HAP-1 (cell line): ENCODE measurements at regions not wholly inside any gene's neighbourhood (a gene's known extent, or its start where the extent isn't known, plus 50 kb on each side); places are given as distances from the start of the nearest gene placed in this dataset.

ENCODE experiments used
- DNase-seq, 2 experiments: peaks; one replicate each; pipeline ENCODE4 v3.0.0-alpha.2; 2016 to 2020; ENCODE audit warnings: low spot score in 2 of 2
- H3K27me3 ChIP-seq: fragments of 250-450 bp; sonication (Bioruptor Pico); 2 replicates; pipeline ENCODE4 v1.5.1; 2020; ENCODE audit warnings: low read depth, mild to moderate bottlenecking, moderate library complexity
- H3K36me3 ChIP-seq: fragments of 250-450 bp; sonication (Bioruptor Pico); replicated peaks from 2 replicates; pipeline ENCODE4 v1.5.1; 2020; ENCODE audit warnings: mild to moderate bottlenecking
- H3K4me1 ChIP-seq: fragments of 250-450 bp; sonication (Bioruptor Pico); 2 replicates; pipeline ENCODE4 v1.5.1; 2020; ENCODE audit warnings: mild to moderate bottlenecking
- H3K4me3 ChIP-seq: fragments of 250-450 bp; sonication (Bioruptor Pico); 2 replicates; pipeline ENCODE4 v1.5.1; 2020; ENCODE audit warnings: mild to moderate bottlenecking, moderate library complexity
- H3K9me3 ChIP-seq: fragments of 250-450 bp; sonication (Bioruptor Pico); 2 replicates; pipeline ENCODE4 v1.5.1; 2020; ENCODE audit warnings: mild to moderate bottlenecking, moderate library complexity
- in situ Hi-C: fragments of 300-500 bp; cut with MboI; formaldehyde crosslinking; loops from 3 replicates; pipeline ENCODE4 v1.14.3; 2020; ENCODE audit warnings: low sequenced_read_pairs, inconsistent platforms, mixed read lengths

GRCh38 chr9:107756091-107756490 lies 266.5 kb upstream of the KLF4 start:
- H3K9me3 ChIP-seq = no peaks in the 10 kb centered on the region
- H3K36me3 ChIP-seq = no peaks in the 10 kb centered on the region
- DNase-seq = no peak
- in situ Hi-C loops = no loop called here
- H3K4me3 ChIP-seq = no peak overlapping the region
- H3K4me1 ChIP-seq = no peaks in the 10 kb centered on the region
- H3K27me3 ChIP-seq = no peaks in the 10 kb centered on the region

DNA sequence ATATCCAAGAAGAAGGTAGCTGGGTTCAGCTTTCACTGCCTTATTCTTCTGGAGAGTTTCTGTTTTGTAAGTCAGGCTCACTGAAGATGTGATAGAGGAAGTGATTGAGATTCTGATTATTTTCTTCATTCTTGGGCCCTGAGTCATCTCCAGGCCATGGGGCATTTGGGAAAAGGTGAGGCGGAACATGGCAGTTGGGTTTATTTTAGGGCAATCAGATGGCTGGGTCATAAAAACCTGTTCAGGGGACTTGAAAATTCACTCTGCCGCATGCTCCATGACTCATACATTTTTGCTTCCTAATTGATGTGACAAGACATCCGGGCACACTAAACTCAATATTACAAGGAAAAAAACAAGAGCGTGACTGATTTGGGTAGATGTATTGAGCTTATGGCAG lies 265.7 kb upstream of the KLF4 start:
- in situ Hi-C loops = no loop called here
- no peaks in the 10 kb centered on the region for H3K36me3 ChIP-seq
- no peak overlapping the region for H3K4me3 ChIP-seq
- no peaks in the 10 kb centered on the region for H3K9me3 ChIP-seq
- H3K4me1 ChIP-seq = no peaks in the 10 kb centered on the region; the same call in 1 of the 2 replicates
- no peak for DNase-seq
- no peaks in the 10 kb centered on the region for H3K27me3 ChIP-seq

- in situ Hi-C loops = no loop called here
- H3K4me3 ChIP-seq = no peak overlapping the region
- no peak for DNase-seq
- peaks cover 8% of the 10 kb centered on the region for H3K4me1 ChIP-seq
- H3K27me3 ChIP-seq = no peaks in the 10 kb centered on the region
- no peaks in the 10 kb centered on the region for H3K9me3 ChIP-seq
- no peaks in the 10 kb centered on the region for H3K36me3 ChIP-seq
Observed at GRCh38 chr9:107751567-107752210, 262.1 kb upstream of the KLF4 start.

DNA sequence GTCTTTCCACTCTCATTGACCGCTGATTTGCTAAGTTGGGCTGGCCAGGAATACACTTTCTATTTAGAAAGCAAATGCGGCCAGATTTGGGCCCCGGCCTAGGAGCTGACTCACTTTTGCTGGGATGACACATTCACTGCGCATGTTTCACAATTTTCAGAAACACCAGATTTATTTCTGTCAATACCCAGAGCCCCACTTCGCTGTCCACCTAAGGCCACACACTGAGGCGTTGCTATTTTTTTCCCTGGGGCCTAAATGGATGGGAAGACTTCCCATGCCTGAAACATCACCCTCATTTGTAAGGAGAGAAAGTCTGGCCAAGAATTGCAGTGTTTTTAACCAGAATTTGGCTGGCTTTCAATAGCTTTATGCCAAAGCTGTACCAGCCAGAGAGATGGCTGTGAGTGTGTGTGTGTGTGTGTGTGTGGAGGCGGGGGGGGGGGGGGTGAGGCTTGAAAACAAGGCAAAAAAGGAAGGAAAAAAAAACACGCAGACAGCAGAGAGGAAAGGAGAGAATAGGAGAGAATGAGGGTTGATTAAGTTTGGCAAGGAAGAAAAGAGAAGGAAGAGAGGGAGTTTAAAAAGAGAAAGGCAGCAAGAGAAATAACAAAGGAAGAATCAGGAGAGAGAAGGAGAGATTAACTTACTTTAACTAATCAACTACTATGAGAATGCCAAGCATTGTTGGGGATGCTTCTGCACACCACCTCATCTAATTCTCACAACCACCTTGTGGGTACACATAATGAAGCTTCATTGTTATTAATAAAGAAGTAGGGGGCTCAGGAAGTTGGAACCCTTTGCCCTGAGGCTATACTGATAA lies 261.4 kb upstream of the KLF4 start:
- H3K4me1 ChIP-seq = peaks cover 8% of the 10 kb centered on the region
- no peak for DNase-seq
- H3K4me3 ChIP-seq = no peak overlapping the region
- H3K36me3 ChIP-seq = no peaks in the 10 kb centered on the region
- in situ Hi-C loops = no loop called here
- H3K27me3 ChIP-seq = no peaks in the 10 kb centered on the region
- H3K9me3 ChIP-seq = no peaks in the 10 kb centered on the region

DNA sequence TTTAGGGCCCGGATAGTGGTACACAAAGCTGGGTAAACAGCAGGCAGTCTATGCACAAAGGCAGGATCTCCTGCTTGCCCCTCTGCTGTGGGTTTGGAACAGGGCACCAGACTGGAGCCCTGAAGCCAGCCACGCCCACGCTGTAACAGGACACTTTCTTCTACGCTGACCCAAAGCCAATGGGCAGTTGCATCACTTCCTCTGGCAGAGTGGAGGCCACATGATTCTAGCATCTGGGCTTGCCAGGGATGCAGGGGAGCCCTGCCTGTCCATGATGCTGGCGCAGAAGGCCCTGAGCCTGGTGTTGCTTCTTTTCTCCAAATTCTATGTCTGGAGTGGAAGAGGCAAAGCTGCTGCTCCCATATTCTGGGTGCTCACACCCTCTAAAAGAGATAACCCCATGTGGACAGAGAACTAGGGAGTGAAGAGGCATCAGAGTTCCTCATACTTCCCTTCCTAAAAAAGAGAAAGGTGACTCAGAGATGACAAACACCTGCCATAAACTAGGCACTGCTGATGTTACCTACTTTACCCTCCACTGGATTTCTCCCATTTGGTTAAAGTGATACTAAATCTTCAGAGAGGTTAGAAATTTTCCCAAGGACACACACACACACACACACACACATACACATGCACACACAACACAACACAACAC lies 260.3 kb upstream of the KLF4 start:
- DNase-seq = peak in 1 of 2 experiments; percentile 50
- in situ Hi-C loops = no loop called here
- Histone ChIP-seq H3K4me1 (peaks cover 8% of the 10 kb centered on the region), H3K4me3 (no peak overlapping the region), H3K36me3 (no peaks in the 10 kb centered on the region), H3K27me3 (no peaks in the 10 kb centered on the region), H3K9me3 (no peaks in the 10 kb centered on the region)

DNA sequence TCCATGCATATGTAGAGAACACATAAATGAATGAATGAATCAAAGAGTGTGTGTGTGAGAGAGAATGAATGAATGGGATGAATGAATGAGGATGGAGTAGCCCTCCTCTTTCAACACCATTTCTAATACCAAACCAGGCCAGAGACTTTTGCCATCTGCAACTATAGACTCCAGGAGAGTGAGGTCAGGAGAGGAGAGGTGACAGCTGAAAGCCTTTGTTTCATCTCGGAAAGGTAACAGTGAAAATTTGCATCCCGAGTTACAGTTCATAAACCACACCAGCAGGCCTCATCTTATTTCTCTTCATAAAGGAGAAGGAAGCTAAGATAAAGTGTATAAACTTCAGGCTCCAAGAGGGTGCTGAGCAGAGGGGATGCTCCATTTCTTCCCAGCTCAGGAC lies 255.3 kb upstream of the KLF4 start:
- Histone ChIP-seq H3K4me1 (peaks cover 7% of the 10 kb centered on the region), H3K27me3 (no peaks in the 10 kb centered on the region), H3K9me3 (no peaks in the 10 kb centered on the region), H3K4me3 (no peak overlapping the region), H3K36me3 (no peaks in the 10 kb centered on the region)
- in situ Hi-C loops = no loop called here
- DNase-seq = no peak

DNA sequence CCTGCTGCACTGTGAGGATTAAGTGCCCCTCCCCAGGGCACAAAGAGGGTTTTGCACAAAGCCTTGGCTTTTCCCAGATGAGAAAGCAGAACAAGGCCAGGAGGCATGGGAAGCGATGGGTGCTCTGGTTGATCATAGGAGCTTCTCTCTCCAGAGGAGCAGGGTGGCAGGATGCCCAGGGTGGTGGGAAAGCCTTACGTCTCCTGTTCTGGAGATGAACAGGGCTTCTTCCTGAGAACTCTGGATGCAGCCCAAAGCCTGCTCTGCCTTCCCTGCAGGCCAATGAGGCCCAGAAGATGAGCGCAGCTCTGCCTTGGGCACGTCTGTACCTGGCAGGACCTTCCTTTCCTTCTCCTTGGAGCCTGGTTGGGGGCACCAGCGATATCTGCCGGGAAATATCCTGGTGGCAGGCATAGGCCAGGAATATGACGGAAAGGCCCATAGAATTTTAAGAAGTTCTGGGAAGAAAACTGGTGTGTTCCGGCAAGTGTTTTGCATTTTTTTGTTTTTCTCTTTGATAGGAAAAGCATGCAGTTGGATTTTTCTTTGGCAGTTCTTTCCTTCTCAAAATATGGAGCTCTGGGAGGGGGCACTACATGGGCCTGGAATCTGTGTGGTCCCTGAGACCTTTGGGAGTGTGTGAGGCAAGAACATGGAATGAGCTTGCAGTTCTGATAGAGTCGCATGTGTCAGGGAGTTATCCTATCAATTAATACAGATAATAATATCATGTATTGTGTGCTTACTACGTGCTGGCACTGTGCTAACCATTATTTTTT lies 253.2 kb upstream of the KLF4 start:
- in situ Hi-C loops = no loop called here
- no peaks in the 10 kb centered on the region for H3K36me3 ChIP-seq
- H3K4me3 ChIP-seq = no peak overlapping the region
- H3K4me1 ChIP-seq = no peaks in the 10 kb centered on the region
- H3K27me3 ChIP-seq = no peaks in the 10 kb centered on the region
- DNase-seq = no peak
- no peaks in the 10 kb centered on the region for H3K9me3 ChIP-seq

GRCh38 chr9:107740088-107740980 lies 250.8 kb upstream of the KLF4 start:
- H3K27me3 ChIP-seq = no peaks in the 10 kb centered on the region
- H3K4me1 ChIP-seq = no peaks in the 10 kb centered on the region

DNA sequence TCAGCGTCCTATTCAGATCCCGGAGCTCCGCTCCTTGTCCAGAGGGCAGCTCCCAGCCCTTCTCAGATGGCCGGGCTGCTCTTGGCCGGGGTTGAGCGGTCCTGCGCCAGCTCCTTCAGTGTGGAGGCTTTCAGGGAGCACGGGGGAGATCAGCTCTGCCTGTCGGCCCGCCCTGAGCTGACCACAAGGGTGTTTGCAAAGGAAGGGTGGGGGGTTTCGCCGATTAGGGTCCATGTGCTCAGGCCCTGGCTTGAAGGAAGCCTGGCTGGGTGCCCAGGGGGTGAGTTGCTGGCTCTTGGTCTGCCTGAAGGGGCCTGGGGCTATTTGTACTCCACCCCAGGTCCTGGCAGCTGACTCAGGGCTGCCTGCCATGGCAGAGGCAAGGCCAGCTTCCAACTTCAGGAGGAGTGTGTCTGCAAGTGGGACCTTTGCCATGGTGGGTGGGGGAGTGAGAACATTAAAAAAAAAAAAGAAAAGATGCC lies 250.1 kb upstream of the KLF4 start:
- no peak for DNase-seq
- H3K36me3 ChIP-seq = no peaks in the 10 kb centered on the region
- in situ Hi-C loops = no loop called here
- H3K9me3 ChIP-seq = no peaks in the 10 kb centered on the region
- no peak overlapping the region for H3K4me3 ChIP-seq
- no peaks in the 10 kb centered on the region for H3K4me1 ChIP-seq
- H3K27me3 ChIP-seq = no peaks in the 10 kb centered on the region

More at GRCh38 chr9:107740088-107740980, 250.8 kb upstream of the KLF4 start:
- no peak for DNase-seq
- Histone ChIP-seq H3K9me3 (no peaks in the 10 kb centered on the region), H3K36me3 (no peaks in the 10 kb centered on the region), H3K4me3 (no peak overlapping the region)
- in situ Hi-C loops = no loop called here

DNA sequence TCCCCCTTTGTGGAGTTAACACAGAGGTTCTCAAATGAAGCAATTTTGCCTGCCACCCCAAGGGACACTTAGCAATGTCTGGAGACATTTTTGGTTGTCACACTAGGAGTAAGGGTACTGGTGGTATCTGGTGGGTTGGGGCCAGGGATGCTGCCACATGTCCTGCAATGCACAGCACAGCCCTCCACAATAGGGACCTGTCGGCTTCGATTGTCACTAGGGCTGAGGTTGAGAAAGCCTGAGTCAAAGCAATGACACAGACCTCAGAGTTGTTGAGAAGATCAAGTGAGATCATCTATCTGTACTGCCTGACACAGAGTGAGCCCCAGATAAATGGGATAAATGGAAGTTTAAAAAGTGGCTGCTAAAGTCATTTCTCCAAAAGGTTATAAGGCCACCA lies 249.2 kb upstream of the KLF4 start:
- no peaks in the 10 kb centered on the region for H3K9me3 ChIP-seq
- in situ Hi-C loops = no loop called here

DNA sequence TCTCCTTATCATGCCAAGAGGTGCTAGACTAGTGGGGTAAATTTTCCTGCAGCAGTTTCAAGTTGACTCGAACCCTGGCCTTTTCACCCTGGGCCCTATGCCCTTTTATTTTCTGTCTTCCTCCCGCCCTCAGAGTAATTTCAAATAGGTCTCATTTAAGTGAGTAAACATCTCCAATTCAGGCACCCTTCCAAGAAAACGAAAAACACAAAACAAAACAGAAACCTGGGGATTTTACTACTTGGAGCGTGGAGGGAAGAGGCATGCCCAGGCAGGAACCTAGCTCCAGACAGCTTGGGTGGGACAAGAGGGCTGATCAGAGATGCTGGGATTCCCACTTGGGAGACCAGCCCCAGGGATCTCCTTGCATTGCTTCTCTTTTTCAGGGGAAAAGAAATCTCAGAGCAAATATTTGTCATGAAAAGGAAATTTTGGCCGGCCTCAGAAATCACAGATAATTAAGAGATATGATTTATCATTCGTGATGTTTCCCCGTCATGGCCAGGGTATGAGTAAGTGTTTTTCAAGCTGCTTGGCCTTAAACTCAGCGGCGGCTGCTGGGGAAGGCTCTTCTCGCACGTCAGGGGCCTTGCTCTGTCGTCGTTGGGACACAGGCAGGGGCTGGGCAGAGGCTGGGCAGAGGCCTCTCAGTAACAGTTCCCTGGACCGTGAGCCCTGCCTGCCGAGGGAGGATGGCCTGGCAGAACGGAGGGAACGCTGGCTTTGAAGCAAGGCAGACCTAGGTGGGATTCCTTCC lies 248.6 kb upstream of the KLF4 start:
- Histone ChIP-seq H3K4me1 (no peaks in the 10 kb centered on the region), H3K4me3 (no peak overlapping the region), H3K36me3 (no peaks in the 10 kb centered on the region), H3K27me3 (no peaks in the 10 kb centered on the region), H3K9me3 (no peaks in the 10 kb centered on the region)
- peak in 1 of 2 experiments; percentile 17 for DNase-seq
- in situ Hi-C loops = no loop called here

More for the DNA sequence above, 249.2 kb upstream of the KLF4 start:
- Histone ChIP-seq H3K36me3 (no peaks in the 10 kb centered on the region), H3K4me3 (no peak overlapping the region), H3K27me3 (no peaks in the 10 kb centered on the region), H3K4me1 (no peaks in the 10 kb centered on the region)
- no peak for DNase-seq

DNA sequence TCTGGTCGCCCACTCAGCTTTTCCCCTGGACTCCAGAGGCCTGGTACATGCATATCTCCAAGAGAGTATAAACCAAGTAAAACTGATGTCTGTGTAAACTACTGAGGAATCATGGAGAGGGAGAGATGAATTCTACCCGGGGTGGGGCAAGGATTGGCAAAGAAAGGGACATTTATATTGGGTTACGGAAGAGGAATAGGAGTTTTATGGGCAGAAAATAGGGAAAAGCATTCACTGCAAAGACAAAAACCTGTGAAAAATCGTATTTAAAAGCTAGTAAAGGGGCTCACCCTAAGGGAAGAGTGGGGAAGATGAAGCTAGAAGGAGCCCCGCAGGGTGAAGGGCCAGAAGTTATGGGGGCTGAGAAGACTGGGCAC lies 248.0 kb upstream of the KLF4 start:
- H3K4me3 ChIP-seq = no peak overlapping the region
- DNase-seq = no peak
- H3K27me3 ChIP-seq = no peaks in the 10 kb centered on the region
- H3K9me3 ChIP-seq = no peaks in the 10 kb centered on the region
- no peaks in the 10 kb centered on the region for H3K4me1 ChIP-seq
- H3K36me3 ChIP-seq = no peaks in the 10 kb centered on the region
- in situ Hi-C loops = no loop called here
